T-helper 2 cell treated with Interferon-gamma antibody and Interleukin-4, amounts not matched to agents 100 ng/mL and 5 ng/mL, for 36 hours (primary cell): ENCODE measurements at regions not wholly inside any gene's neighbourhood (a gene's known extent, or its start where the extent isn't known, plus 50 kb on each side); places are given as distances from the start of the nearest gene placed in this dataset.

Experiments used
- intact Hi-C: fragments of 100-400 bp; cut with micrococcal nuclease; formaldehyde crosslinking; loops from one replicate; pipeline ENCODE4 v1.15.1; 2023

DNA sequence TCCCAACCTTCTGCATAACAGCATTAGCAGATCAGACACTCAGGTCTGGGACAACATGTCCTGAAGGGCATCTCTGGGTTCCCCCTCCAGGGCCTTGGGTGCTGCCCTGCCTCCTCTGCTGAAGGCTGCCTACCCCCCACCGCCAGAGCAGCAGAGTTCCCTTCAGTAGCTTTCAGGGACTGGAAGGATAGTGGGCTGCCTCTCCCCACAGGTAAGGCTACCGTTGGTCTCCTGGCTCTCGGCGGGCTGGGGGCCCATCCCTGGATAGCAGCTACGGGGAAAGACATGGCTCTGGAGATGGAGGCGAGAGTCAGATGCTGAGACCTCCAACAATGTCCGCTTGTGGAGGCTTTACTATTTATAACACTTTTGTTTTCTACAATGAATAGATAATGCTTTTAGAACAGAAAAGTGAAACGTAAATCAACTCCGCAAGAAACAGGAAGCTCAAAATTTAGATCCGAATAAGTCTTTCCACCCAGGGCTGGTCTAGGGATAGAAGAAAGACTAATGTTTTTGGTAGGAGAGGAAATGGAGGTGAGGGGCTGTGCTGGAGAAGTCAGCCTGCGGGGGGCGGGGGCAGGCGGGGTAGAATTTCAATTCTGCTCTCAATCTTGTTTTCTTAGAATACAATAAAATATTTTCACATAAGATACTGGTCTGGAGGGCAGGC, 58.4 kb downstream of the ARL4C start:
- intact Hi-C loops, result no loop called here

DNA sequence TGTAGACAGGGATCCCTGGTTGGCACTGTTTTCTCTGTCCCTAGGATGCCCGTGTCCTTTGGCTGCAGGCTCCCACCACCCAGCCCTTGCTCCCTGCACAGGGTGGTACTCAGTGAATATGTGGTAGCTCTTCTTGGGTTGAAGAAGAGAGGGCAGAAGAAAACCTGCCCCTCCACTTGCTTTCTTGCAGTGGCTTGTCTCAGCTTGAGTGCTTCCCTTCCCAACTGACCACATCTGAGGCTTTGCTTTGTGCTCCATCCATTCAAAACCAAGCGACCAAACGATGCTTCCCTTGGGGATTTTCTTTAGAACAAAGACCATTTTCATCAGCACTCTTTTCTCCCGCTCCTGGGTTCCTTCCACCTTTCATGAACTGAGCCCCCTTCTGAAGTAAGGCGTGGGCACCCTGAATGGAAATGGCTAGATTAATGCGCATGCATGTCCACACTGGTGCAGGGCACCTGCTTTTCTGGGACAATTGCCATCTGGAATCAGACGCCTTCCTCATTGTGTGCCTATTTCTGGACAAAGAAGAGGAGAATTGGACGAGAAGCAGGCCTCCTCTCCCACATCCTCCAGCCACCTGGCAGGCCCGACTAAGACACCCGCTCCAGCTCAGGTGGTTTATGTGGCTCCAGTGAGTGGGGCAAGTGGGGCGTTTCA, 59.1 kb downstream of the ARL4C start:
- intact Hi-C loops, result no loop called here

DNA sequence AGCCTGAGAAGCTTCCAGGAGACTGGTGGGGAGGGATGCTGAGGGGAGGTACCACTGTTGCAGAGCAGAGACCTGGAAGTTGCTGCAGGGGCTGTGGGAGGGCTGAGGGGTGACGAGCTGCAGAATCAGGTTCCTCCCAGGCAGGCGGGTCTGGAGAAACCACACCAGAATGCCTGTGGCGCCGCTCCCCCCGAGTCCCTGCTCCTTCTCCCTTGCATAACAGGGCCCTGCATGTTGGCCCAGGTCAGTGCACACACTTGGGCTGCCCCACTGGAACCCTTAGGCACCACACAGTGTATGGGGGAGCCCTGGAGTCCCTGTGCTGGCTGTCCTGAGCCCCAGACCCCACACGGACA, 60.4 kb downstream of the ARL4C start:
- intact Hi-C loops, result no loop called here

DNA sequence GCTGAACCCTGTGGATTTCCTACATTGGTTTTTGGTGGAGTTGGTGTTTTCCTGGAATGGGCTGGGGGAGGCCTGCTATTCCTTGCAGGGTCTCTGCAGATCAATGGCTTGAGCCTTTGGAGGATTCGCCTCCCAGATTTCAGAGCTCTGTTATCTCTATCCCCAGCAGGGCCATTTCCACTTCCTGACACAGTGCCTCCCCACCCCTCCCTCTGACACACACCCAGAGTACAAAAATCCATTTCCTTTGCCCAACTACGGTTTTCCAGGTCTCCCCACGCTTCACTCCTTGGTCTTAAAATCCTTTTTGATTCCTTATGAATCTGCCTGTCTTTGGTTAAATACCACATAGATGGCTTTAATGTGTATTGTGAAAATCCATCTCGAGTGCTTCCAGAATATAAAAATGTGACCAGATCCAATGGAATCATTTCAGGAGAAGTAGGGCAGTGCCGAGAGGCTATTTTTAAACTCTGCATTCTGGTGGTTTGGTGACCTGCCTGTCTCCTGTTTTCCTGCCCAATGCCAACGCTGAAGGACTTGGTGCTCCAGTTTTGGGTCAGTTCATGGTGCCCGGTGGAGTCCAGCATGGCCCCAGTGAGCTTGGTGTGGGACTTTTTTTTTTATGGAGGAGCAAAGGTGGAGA, 60.9 kb downstream of the ARL4C start:
- intact Hi-C loops, result no loop called here

DNA sequence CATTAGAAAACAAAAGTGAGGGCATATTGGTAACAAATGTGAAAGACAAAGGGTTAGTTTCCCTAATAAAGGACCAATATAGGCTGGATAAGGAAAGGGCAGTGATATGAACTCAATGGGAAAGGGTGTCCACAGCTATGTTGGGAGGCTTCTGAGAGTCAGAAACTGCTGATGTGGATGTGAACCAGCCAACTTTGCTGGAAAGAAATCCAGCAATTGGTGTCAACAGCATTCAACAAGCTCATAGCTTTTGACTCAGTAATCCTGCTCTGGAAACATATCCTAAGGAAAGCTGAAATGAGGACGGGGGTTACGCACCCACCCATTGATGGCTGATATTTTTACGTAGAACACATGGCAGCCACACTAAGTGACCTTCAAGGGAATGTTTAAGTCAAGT, 63.7 kb downstream of the ARL4C start:
- intact Hi-C loops, result no loop called here

DNA sequence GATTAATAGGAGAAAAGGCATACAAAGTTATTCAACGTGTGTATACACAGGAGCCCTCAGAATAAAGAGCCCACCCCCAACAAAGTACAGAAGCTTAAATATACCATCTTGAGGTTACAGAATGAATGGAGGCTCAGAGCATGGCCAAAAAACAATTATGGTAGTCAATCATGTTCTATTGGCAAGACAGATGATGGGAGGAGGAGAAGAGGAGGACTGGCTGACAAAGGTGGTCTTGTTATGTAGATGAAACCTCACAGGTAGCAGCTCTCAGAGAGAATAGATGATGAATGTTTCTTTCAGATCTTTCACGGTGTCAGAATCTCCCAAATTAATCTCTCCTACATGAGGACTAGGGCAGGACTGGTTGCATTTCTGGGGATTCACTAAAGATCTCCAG, 66.0 kb downstream of the ARL4C start:
- intact Hi-C loops, result no loop called here

DNA sequence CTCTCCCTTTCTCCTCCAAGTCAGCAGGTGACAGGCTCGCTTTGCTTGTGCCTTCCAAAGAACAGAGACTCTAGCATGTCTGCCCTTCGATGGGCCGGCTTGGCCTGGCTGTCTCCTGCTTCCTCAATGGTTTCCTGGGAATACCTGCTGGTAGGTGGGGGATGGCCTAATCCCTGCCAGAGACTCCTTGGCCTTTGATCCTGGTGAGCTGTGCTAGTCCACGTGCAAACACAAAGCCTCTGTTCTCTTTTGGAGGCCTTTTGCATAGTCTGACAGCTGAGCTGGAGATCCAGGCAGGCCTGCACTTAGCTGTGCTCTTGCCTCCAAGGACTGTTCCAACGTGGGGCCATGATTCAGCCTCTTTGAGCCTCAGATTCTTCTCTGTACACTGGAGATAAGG, 67.6 kb downstream of the ARL4C start:
- intact Hi-C loops, result loop anchor here (5.0 kb wide), 1 partner anchor 292 kb away; no protein-coding TSS in a partner anchor

DNA sequence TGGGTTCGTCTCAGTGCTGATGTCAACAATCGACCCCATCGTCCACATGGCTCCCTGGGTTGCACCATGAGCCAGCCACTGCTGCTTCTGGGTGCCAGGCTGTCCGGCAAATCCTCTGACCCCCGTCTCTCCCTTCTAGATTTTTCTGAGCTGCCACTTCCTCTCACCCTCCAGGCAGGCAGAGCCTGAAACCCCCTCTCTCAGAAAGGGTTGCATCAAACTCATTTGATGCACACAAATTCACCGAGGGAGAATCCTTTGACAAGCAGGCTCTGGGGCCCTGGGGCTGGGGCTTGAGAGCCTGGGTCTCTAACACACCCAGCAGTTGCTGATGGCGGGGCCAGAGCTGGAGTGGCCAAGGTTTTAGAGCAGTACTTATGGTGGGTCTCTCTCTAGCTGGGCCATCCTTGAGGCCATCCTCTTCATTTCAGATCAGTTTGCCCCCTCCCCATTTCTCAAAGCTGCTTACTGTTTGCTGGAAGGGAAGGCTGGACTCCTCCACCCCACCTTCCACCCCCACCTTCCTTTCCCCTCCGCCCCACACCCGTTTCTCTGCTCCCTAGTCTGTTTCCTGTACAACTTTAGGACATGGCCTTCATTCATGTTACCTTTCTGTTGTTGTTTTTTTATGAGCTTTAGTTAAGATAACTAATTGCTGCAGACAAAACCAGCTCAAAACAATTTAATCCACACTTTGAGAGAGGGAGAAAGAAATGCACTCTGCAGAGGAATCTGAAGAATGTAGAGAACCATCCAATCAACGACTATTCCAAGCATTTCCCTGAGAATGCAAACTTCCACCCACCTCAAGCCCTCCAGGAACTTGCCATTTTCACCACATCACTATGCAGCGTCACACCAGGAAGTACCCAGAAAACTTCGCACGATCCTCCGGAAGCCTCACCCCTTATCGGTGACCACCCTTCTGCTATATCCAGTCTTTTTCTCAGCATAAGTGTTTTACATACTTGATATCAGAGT, 69.5 kb downstream of the ARL4C start:
- intact Hi-C loops, result loop anchor here (2.0 to 5.0 kb wide), 2 partner anchors 59 to 290 kb away; no protein-coding TSS in a partner anchor

DNA sequence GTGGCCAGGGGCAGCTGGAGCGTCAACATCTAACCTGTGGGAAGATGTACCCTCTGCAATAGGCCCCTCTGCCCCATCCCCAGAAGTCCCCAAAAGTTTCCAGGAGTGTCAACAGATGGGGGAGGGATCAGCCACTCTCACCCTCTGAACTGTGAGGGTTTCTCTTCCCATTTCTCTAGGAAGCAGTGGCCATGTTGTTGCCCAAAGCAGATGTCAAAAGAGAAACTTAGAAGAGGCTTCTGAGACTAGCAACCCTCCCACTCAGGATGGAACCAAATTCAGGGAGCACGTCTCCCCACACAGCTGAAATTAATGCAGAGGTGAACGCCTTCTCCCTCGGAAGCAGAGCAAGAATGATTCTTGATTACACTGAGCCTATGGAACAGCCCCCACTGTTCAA, 70.3 kb downstream of the ARL4C start:
- intact Hi-C loops, result loop anchor here (1.0 to 5.0 kb wide), 8 partner anchors 20 to 289 kb away; no protein-coding TSS in a partner anchor

DNA sequence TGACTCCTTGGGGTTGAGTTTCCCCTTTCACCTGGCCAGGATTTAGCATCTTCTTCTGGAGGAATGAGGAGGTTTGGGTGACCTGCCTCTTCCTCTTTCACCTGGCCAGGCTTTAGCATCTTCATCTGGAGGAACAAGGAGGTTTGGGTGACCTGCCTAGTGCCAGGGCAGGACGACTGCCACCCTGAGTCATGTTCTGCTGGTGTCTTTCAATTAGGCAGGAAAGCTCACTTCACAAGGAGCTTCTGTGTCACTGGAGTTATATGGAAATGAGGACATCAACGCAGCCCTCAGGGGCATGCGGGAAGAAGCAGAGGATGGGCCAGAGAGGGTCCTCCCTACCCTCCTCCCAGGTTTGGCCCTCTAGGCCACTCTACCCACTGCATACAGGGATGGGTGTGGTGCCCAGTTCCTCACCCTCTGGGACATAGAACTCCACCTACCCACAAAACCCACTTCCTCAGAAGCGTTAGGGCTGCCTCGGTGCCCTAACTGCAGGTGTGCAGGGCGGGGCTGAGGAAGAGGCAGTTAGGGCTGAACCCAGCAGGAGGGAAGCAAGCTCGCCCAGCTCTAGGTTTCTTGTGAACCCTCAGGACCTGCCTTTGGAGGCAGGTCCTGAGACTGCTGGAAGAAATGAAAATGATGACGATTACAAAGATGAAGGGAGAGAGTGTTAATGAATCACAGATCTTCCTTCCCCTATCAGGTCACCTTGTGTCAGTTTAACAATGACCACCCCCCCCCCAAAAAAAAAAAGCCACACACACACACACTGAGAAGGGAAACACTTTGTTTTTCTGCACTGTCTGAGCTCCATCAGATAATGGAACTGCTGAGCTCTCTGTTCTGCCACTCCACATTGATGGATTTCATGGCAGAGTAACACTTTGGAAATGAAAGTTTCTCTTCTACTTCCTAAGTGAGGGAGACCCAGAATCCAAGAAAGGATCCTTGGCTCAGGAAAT, 71.0 kb downstream of the ARL4C start:
- intact Hi-C loops, result loop anchor here (1.0 to 5.0 kb wide), 8 partner anchors 20 to 289 kb away; no protein-coding TSS in a partner anchor

DNA sequence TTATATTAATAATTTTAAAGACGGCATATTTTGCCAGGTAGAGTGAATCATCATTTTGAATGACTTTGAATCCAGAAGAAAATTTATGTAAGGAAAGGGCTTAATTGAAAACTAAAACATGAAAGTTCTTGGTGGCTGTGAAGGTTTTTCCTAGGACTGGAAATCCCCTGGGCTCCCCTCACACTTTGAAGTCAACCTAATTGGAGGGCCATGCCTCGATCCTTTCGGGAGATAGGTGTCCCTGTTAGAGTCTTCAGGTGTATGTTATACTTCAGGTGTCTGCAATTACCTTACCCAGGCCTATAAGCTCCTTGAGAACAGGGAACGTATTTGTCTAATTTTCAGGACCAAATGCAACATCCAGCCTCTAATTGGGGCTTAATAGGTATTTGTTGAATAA, 73.0 kb downstream of the ARL4C start:
- intact Hi-C loops, result no loop called here

DNA sequence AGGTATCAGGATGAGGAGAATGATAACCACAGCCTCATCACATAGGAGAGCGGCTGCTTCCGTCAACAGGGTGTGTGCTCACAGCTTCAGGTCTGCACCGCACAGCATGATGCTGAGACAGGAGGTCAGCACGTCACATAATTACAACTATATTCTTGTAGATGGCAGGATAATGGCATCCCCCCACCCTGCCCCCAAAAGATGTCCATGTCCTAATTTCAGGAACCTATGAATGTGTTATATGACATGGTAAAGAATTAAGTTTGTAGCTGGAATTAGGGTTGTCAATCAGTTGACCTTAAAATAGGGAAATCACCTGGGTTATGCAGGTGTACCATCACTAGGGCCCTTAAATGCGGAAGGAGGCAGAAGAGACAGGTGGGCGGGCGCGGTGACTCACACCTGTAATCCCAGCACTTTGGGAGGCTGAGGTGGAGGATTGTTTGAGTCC, 73.9 kb downstream of the ARL4C start:
- intact Hi-C loops, result loop anchor here (1.0 kb wide), 1 partner anchor 50 kb away; no protein-coding TSS in a partner anchor

DNA sequence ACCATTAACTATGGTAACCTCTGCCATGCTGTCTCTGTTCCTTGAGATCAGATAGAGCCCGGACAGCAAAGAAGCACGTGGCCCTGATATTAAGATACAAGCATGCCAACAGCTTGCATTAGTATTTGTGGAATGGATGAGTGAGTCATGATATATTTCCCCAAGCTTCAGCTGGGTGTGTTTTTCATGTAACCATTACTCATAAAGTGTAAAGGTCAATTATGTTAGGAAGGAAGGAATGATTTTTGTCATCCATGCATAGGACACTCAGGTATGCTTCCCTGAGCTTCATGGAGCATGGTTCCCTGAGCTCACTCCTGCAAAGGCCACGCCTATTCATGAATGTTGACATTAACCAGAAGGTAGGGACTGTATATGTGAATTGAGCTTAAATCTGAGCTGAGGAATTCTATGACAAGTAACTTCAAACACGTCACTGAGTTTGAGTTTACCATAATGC, 74.6 kb downstream of the ARL4C start:
- intact Hi-C loops, result loop anchor here (1.0 kb wide), 1 partner anchor 49 kb away; no protein-coding TSS in a partner anchor

DNA sequence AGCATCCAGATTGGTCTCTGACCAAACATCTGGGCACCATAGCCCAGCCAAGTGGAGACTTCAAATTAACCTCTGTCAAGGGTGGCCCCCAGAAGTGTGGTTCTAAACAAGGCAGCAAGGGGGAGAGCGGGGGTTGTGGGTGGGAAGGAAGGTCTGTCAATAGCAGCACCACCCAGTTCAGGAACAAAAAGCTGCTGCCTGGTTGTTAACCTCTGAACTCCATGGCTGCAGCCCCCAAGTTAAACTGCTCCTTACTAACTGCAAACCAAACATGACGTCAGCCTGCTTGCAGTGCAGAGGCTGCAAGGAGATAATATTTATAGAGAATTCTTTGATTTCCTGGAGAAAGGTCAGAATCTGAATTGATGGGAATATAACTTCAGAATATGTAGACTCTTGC, 76.5 kb downstream of the ARL4C start:
- intact Hi-C loops, result no loop called here

DNA sequence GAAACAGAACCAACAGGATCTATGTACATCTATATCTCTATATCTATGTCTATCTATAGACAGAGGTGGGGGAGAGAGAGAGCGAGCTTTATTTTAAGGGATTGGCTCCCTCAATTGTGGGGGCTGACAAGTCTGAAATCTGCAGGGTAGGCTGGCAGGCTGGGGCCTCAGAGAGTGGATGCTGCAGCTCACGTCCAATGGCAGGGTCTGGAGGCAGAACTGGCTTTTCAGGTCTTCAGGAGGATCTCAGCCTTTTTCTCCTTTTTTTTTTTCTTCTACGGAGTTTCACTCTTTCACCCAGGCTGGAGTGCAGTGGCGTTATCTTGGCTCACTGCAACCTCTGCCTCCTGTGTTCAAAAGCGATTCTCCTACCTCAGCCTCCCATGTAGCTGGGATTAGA, 77.2 kb downstream of the ARL4C start:
- intact Hi-C loops, result no loop called here

DNA sequence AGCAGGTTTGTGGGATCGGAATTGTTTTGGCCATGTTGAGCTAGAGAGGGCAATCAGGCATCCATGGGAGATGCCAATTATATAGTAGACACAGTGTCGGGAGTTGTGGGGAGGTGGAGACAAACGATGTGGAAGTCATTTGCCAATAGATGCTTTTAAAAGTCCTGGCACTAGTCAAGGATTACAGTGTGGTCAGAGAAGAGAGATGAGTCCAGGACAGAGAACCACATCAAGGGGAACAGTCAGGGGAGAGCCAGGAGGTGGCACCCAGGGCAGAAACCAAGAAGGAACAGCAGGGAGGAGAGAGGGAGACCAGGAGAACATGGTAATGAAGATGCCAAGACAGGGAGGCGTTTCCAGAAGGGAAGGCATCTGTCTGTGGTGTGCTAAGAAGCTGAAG, 81.2 kb downstream of the ARL4C start:
- intact Hi-C loops, result no loop called here

DNA sequence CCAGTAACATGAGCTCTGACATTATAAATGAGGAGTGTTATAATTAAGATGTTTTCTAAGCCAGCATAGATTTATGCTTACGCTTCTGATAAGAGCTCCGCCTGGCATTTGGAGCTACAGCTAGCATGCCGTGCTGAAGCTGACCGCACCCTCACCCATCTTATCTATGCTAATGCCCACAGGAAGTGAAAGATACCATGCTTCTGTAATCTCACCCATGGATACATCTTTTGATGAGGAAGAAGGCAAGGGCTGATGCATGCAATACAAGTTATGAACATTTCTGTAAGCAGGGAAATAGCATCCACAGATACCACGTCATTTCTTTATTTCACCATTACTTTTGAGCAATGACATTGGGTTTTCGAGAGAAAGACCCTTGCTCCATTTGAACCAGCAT, 82.3 kb downstream of the ARL4C start:
- intact Hi-C loops, result no loop called here

DNA sequence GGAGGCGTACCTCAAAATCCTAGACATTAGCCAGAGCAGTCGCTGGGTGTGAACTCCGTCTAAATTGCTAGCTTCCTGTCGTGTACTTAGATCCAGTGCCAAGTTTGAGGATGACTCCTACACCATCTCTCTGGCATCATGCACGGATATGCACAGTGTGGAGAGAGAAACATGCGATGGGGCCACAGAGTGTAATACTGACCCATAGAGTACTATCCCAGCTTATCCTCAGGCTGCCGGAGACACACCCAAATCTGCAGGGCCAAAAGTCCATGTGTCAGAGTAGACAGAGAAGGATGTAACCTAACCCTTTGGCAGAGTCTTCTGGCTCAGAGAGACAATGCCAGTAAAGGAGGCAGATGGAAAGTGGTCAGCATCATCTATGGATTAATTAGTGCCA, 84.2 kb downstream of the ARL4C start:
- intact Hi-C loops, result no loop called here

DNA sequence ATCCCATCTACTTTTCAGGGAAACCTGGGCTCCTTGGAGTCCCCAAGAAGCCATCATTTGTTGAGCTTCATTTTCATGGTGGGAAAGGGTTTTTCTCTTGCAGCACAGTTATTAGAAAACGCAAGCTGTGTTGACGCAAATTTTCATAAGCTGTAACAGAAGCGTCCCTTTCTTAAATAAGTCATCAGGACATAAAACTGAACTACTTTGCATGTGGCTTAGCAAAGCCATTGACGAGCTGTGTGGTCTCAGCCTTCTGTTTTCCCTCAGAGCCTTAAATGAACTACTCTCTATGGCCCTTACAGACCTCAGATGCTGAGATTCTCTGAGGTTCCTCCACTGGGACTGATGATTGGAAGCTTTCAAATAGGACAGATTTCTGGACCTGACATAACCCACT, 85.1 kb downstream of the ARL4C start:
- intact Hi-C loops, result no loop called here

DNA sequence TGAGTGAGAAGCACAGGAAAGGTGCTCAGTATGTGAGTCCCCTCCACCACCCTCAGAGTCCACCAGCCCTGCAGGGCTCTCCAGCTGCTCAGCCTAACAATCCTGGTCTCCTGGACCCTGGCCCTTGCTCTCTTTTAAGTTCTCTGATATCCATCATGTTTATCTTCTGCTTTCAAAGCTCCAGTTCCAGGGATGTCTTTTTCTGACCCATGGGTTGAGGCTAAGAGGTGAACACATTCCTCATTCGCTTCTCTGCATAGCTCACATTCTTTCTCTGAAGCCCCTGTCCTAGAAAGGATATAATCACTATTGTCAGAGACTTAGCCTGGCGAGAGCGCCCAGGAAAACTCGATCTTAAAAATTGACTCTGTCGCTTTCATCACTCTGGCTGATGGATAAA, 86.4 kb downstream of the ARL4C start:
- intact Hi-C loops, result no loop called here
